GM12865 (cell line): ENCODE measurements at regions not wholly inside any gene's neighbourhood (a gene's known extent, or its start where the extent isn't known, plus 50 kb on each side); places are given as distances from the start of the nearest gene placed in this dataset.

Experiments
- DNase-seq: peaks from one replicate; pipeline ENCODE4 v3.0.0; 2010; ENCODE audit warnings: low read depth
- H3K4me3 ChIP-seq: 2 replicates; pipeline ENCODE4 v1.5.1; 2011; ENCODE audit warnings: mild to moderate bottlenecking, low read depth, low read length, control low read depth
- CTCF ChIP-seq: IDR thresholded peaks from 2 replicates; pipeline ENCODE4 v1.5.1; 2011; ENCODE audit warnings: low read length, control low read depth, low read depth, inconsistent platforms; ENCODE audit not compliant: insufficient read depth; ENCODE audit errors: missing control alignments

GRCh38 chr14:31926652-31927347 is 150.3 kb upstream of the ARHGAP5 start:
- DNase-seq, result no peak
- no peak for TF ChIP-seq CTCF
- no peak overlapping the region for H3K4me3 ChIP-seq

GRCh38 chr14:31927348-31927832 is 149.7 kb upstream of the ARHGAP5 start:
- no peak for TF ChIP-seq CTCF
- no peak for DNase-seq
- H3K4me3 ChIP-seq, result no peak overlapping the region

GRCh38 chr14:31930070-31930469 is 147.0 kb upstream of the ARHGAP5 start:
- no peak overlapping the region for H3K4me3 ChIP-seq
- no peak for TF ChIP-seq CTCF
- DNase-seq, result no peak

- DNase-seq, result no peak
- TF ChIP-seq CTCF, result no peak
- H3K4me3 ChIP-seq, result no peak overlapping the region
Measured at GRCh38 chr14:31930493-31931240, 146.4 kb upstream of the ARHGAP5 start.

GRCh38 chr14:31932675-31933074 is 144.4 kb upstream of the ARHGAP5 start:
- TF ChIP-seq CTCF, result no peak
- H3K4me3 ChIP-seq, result no peak overlapping the region
- no peak for DNase-seq

- TF ChIP-seq CTCF, result no peak
- H3K4me3 ChIP-seq, result no peak overlapping the region
- DNase-seq, result no peak
Measured at GRCh38 chr14:31933716-31934115, 143.4 kb upstream of the ARHGAP5 start.
